ENCODE measurements at regions not wholly inside any gene's neighbourhood (a gene's known extent, or its start where the extent isn't known, plus 50 kb on each side); places are given as distances from the start of the nearest gene placed in this dataset.
"Not testable (repeated sequence)": the region's sequence is repeated elsewhere in the genome, so short reads cannot be mapped to it uniquely, and the experiment has no call there.

GRCh38 chr7:17582696-17583095 is 284.2 kb downstream of the AHR start:
- intact Hi-C loops (cut with DNase I); DNase-seq: not testable (repeated sequence)

GRCh38 chr7:17583786-17584185 is 285.3 kb downstream of the AHR start:
- intact Hi-C loops (cut with DNase I), result no loop called here
- no peak for DNase-seq

GRCh38 chr7:17584822-17585221 is 286.4 kb downstream of the AHR start:
- intact Hi-C loops (cut with DNase I), result no loop called here

GRCh38 chr7:17586711-17587110 is 288.3 kb downstream of the AHR start:
- DNase-seq, result no peak
- intact Hi-C loops (cut with DNase I), result no loop called here

More at GRCh38 chr7:17584822-17585221, 286.4 kb downstream of the AHR start:
- no peak for DNase-seq

GRCh38 chr7:17588730-17589129 is 290.3 kb downstream of the AHR start:
- no peak for DNase-seq
- intact Hi-C loops (cut with DNase I), result no loop called here

- DNase-seq, result no peak
- intact Hi-C loops (cut with DNase I), result no loop called here
These were observed 291.2 kb downstream of the AHR start for GRCh38 chr7:17589671-17590070.

- DNase-seq, result no peak
- intact Hi-C loops (cut with DNase I), result no loop called here
These were observed 291.8 kb downstream of the AHR start for GRCh38 chr7:17590221-17590620.

GRCh38 chr7:17593819-17594419 is 295.5 kb downstream of the AHR start:
- no peak for DNase-seq

GRCh38 chr7:17595546-17595945 is 297.1 kb downstream of the AHR start:
- no peak for DNase-seq
- intact Hi-C loops (cut with DNase I), result no loop called here

More at GRCh38 chr7:17593819-17594419, 295.5 kb downstream of the AHR start:
- intact Hi-C loops (cut with DNase I), result no loop called here

GRCh38 chr7:17598305-17598704 is 299.9 kb downstream of the AHR start:
- intact Hi-C loops (cut with DNase I), result no loop called here
- DNase-seq, result no peak

- DNase-seq, result no peak
These were observed 300.4 kb downstream of the AHR start for GRCh38 chr7:17598846-17599245.

GRCh38 chr7:17599733-17600339 is 301.4 kb downstream of the AHR start:
- DNase-seq, result no peak
- intact Hi-C loops (cut with DNase I), result no loop called here

More at GRCh38 chr7:17598846-17599245, 300.4 kb downstream of the AHR start:
- intact Hi-C loops (cut with DNase I), result no loop called here

- DNase-seq, result no peak
- intact Hi-C loops (cut with DNase I), result no loop called here
These were observed 301.9 kb downstream of the AHR start for GRCh38 chr7:17600340-17600752.

- intact Hi-C loops (cut with DNase I), result no loop called here
- DNase-seq, result no peak
These were observed 303.5 kb downstream of the AHR start for GRCh38 chr7:17601921-17602320.

GRCh38 chr7:17608114-17608833 is 309.8 kb downstream of the AHR start:
- intact Hi-C loops (cut with DNase I), result no loop called here
- no peak for DNase-seq

- no peak for DNase-seq
- intact Hi-C loops (cut with DNase I), result no loop called here
These were observed 313.2 kb downstream of the AHR start for GRCh38 chr7:17611611-17612010.

- intact Hi-C loops (cut with DNase I), result no loop called here
- DNase-seq, result no peak
These were observed 315.0 kb downstream of the AHR start for GRCh38 chr7:17613338-17614041.

- DNase-seq, result no peak
- intact Hi-C loops (cut with DNase I), result no loop called here
These were observed 318.9 kb downstream of the AHR start for GRCh38 chr7:17617380-17617779.

- intact Hi-C loops (cut with DNase I), result no loop called here
- DNase-seq, result no peak
These were observed 319.6 kb downstream of the AHR start for GRCh38 chr7:17617857-17618651.

Measured in head of caudate nucleus (tissue), 42 donors.